Ovary (tissue), 7 donors: ENCODE measurements at regions not wholly inside any gene's neighbourhood (a gene's known extent, or its start where the extent isn't known, plus 50 kb on each side); places are given as distances from the start of the nearest gene placed in this dataset.
"Not testable (repeated sequence)": the region's sequence is repeated elsewhere in the genome, so short reads cannot be mapped to it uniquely, and the experiment has no call there.

ENCODE experiments used
- DNase-seq, 5 donors: peaks; one replicate each; pipeline ENCODE4 v3.0.0-alpha.2; 2019 to 2020
- H3K27ac ChIP-seq, 2 donors: fragments of 200-600 bp; one replicate each; pipeline versions ENCODE4 v1.5.1 to v1.8.0; 2019 to 2022
- H3K27me3 ChIP-seq: fragments of 200-600 bp; one replicate; pipeline ENCODE4 v1.8.0; 2022
- H3K36me3 ChIP-seq: fragments of 200-600 bp; sonication (generic); one replicate; pipeline ENCODE4 v1.5.1; 2019
- H3K4me1 ChIP-seq: one replicate; pipeline ENCODE4 v1.8.1; 2013; ENCODE audit warnings: mild to moderate bottlenecking, moderate library complexity; ENCODE audit not compliant: insufficient read depth
- H3K4me3 ChIP-seq: fragments of 200-600 bp; sonication (generic); one replicate; pipeline ENCODE4 v1.5.1; 2017
- H3K9me3 ChIP-seq, 2 donors: fragments of 200-600 bp in 1 of 2; sonication (generic) in 1 of 2; one replicate each; pipeline versions ENCODE4 v1.5.1 to v1.8.1; 2013 to 2019; ENCODE audit warnings: mild to moderate bottlenecking in 1 of 2, moderate library complexity in 1 of 2
- CTCF ChIP-seq, 3 donors: fragments of 450-650 bp in 2 of 3; fragments of 200-600 bp in 1 of 3; IDR thresholded peaks; one replicate each; pipeline versions ENCODE4 v1.5.1 to v1.8.0; 2016 to 2022; ENCODE audit warnings: antibody characterized with exemption in 3 of 3, mild to moderate bottlenecking in 1 of 3
- EP300 ChIP-seq: sonication (generic); formaldehyde crosslinking; IDR thresholded peaks from one replicate; pipeline ENCODE4 v1.6.1; 2017; ENCODE audit warnings: antibody characterized with exemption
- POLR2A ChIP-seq: fragments of 450-650 bp; IDR thresholded peaks from one replicate; pipeline ENCODE4 v1.6.1; 2017; ENCODE audit warnings: antibody characterized with exemption, mild to moderate bottlenecking, moderate library complexity
- WGBS, 3 donors: extraction: QIAGEN DNeasy Blood & Tissue Kit in 1 of 3; methylation state at CpG; one replicate each; pipeline versions ENCODE4 v1.1.5 to v1.1.7; 2013 to 2017; 5-methylcytosine and 5-hydroxymethylcytosine counted together
- intact Hi-C, 4 donors: fragments of 100-400 bp; cut with DNase I; formaldehyde crosslinking; loops; one replicate each; pipeline versions ENCODE4 v1.11.0 to v1.15.1; 2022 to 2023
- donor health status: DM: no; HTN: no; CAD: no; lungs with moderate emphysema.
- donor health status: DM: no; HTN: no; CAD: no.
- donor health status: Bipolar disorder and iron deficiency.
- donor health status: DM: no; HTN: no; CAD: no.
- donor health status: DM: yes; HTN: yes; CAD: no.

DNA sequence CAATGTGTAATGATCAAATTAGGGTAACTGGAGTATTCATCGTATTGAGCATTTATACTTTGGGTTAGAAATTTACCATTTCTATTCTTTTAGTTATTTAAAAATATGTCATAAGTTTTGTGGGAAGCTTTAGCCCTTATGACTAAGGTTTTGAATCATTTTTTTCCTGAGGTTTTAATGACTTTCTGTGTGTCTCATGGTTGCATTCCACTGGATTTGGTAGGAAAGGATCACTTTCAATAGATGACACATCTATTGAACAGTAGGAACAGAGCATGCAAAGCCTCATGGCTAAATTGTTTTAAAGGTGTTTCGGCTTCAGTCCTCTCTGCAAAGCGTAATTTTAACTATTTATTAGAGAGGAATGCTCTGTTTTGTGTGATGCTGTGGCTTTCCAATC, 512.4 kb upstream of the CHD1 start:
- no peaks in the 10 kb centered on the region for H3K27me3 ChIP-seq
- no peaks in the 10 kb centered on the region for H3K9me3 ChIP-seq
- TF ChIP-seq POLR2A: no peak
- no peak for TF ChIP-seq EP300
- no peak for TF ChIP-seq CTCF (IDR thresholded peaks at IDR 0.05)
- no peaks in the 10 kb centered on the region for H3K36me3 ChIP-seq
- H3K4me1 ChIP-seq: no peaks in the 10 kb centered on the region
- no peak for DNase-seq
- intact Hi-C loops: no loop called here
- H3K4me3 ChIP-seq: no peak overlapping the region
- WGBS, 3 donors: 64 to 70% (median 67%) methylated on average over 3 of the region's 3 CpGs
- no peak overlapping the region for H3K27ac ChIP-seq

DNA sequence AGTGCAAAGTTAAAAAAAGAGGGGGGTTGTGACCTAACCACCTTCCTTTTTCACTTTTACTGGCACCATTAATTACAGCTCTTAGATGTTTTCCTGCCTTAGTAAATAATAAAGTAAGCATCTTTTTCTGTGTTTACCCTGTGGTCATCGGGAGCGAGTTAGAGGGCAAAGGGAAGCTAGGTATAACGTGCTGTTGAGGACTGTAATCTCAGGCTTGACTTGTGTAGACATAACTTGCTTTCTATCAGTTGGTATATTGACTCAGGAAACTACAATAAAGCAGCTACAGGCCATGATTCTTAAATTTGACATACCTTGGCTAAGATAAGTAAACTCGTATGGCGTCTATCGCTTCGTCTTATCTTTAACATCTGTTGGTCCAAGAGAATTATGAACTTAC, 509.8 kb upstream of the CHD1 start:
- intact Hi-C loops: no loop called here
- whole genome bisulfite sequencing, 3 donors: 78 to 82% (median 78%) methylated on average over 7 of the region's 7 CpGs

DNA sequence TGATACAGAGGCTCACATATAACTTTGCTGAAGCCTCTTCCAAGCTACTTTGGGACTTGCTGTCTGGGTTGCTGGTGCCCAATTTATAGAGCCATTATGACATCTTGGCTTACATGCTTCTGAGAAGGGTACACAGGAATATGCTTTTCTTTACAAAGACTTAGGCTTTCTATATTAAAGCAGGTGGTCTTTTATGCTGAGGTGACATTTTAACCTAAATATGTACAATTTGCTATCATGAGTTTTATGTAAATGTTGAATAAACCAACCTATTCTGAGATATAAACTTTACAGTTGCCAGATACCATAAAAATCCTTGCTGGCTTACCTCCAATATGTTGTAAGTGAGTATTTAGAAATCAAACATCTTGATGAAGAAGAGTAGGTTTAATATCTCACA, 509.2 kb upstream of the CHD1 start:
- Histone ChIP-seq H3K4me3 (no peak overlapping the region), H3K27ac (no peak overlapping the region), H3K4me1 (no peaks in the 10 kb centered on the region), H3K36me3 (no peaks in the 10 kb centered on the region), H3K9me3 (no peaks in the 10 kb centered on the region), H3K27me3 (no peaks in the 10 kb centered on the region)
- DNase-seq: no peak
- intact Hi-C loops: no loop called here
- TF ChIP-seq POLR2A: no peak
- TF ChIP-seq CTCF (IDR thresholded peaks at IDR 0.05): no peak
- TF ChIP-seq EP300: no peak

More for the DNA sequence above, 509.8 kb upstream of the CHD1 start:
- Histone ChIP-seq H3K27ac (no peak overlapping the region), H3K4me3 (no peak overlapping the region), H3K9me3 (no peaks in the 10 kb centered on the region), H3K36me3 (no peaks in the 10 kb centered on the region), H3K4me1 (no peaks in the 10 kb centered on the region), H3K27me3 (no peaks in the 10 kb centered on the region)
- DNase-seq: no peak
- TF ChIP-seq CTCF (IDR thresholded peaks at IDR 0.05): no peak
- no peak for TF ChIP-seq EP300
- no peak for TF ChIP-seq POLR2A

- H3K9me3 ChIP-seq, intact Hi-C loops, H3K27ac ChIP-seq, DNase-seq, H3K4me1 ChIP-seq, H3K4me3 ChIP-seq, H3K36me3 ChIP-seq, H3K27me3 ChIP-seq: not testable (repeated sequence)
- WGBS, 3 donors: no CpG with 5 or more reads among the region's 3 CpGs
Measured at GRCh38 chr5:99423396-99423795, 494.6 kb upstream of the CHD1 start.

DNA sequence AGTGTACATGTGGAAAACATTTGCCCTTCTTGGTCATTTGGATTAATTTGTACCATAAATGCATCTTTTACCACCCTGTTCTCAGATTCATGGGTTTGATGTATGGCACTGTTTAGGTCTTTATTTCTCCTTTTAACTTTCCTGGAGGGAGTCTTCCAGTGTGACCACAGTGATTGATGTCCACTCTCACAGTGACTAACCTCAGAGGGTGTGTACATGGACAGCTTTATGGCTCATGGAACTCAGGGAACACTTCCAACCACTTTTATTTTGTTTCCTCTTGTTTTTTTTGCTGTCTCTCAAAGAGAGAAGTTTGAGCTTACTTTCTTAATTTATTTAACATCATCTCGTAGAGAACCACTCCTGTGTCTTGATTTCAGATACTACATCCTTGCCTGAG, 489.8 kb upstream of the CHD1 start:
- H3K4me1 ChIP-seq, DNase-seq, H3K4me3 ChIP-seq, intact Hi-C loops, H3K27ac ChIP-seq, H3K9me3 ChIP-seq, H3K36me3 ChIP-seq, H3K27me3 ChIP-seq: not testable (repeated sequence)
- 53 to 71% (median 70%) methylated on average over 1 of the region's 1 CpG for WGBS, 3 donors

- intact Hi-C loops, H3K36me3 ChIP-seq, H3K27me3 ChIP-seq, H3K9me3 ChIP-seq, H3K27ac ChIP-seq, H3K4me3 ChIP-seq, H3K4me1 ChIP-seq: not testable (repeated sequence)
- 94 to 98% (median 98%) methylated on average over 21 to 24 of the region's 30 CpGs for WGBS, 3 donors
- DNase-seq: peak in 1 of 5 donors; percentile 7
Measured at GRCh38 chr5:99410386-99410785, 481.6 kb upstream of the CHD1 start.

- H3K9me3 ChIP-seq, intact Hi-C loops, H3K4me3 ChIP-seq, H3K27ac ChIP-seq, DNase-seq, H3K27me3 ChIP-seq, H3K36me3 ChIP-seq, H3K4me1 ChIP-seq: not testable (repeated sequence)
- WGBS, 3 donors: 67 to 93% (median 84%) methylated on average over 3 of the region's 3 CpGs
Measured at GRCh38 chr5:99404764-99405302, 476.0 kb upstream of the CHD1 start.

DNA sequence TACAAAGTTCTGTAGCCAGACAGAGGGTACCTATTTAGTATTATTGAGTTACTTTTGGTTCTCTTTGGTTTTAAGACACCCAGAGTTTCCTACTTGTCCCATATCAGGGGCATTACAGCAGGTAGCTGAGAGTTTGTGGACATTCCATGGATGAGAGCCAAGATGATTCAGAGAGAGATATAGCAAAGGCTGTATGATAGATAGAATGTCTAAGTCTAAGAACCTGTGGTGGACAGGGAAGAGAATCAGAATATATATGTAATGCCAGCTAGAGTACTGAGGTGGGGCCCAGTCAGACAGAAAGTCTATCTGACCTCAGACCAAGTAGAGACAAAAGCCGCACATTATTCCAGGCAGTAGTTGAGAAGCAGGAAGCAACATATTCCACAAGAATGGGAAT, 471.8 kb upstream of the CHD1 start:
- H3K4me1 ChIP-seq, H3K4me3 ChIP-seq, H3K27ac ChIP-seq, H3K9me3 ChIP-seq, H3K27me3 ChIP-seq, intact Hi-C loops, DNase-seq, H3K36me3 ChIP-seq: not testable (repeated sequence)
- 92 to 100% (median 94%) methylated on average over 1 of the region's 1 CpG for WGBS, 3 donors
